IPS DF 19.7 (cell line): ENCODE measurements at regions not wholly inside any gene's neighbourhood (a gene's known extent, or its start where the extent isn't known, plus 50 kb on each side); places are given as distances from the start of the nearest gene placed in this dataset.
"Not testable (repeated sequence)": the region's sequence is repeated elsewhere in the genome, so short reads cannot be mapped to it uniquely, and the experiment has no call there.

Source experiments
- DNase-seq: peaks from one replicate; pipeline ENCODE4 v3.0.0-alpha.2; 2013; ENCODE audit warnings: low read depth, low spot score

GRCh38 chr13:86051134-86052103, 252.2 kb upstream of the SLITRK6 start:
- no peak for DNase-seq

GRCh38 chr13:86038490-86038889, 239.3 kb upstream of the SLITRK6 start:
- DNase-seq = no peak

GRCh38 chr13:86020351-86021002, 221.3 kb upstream of the SLITRK6 start:
- no peak for DNase-seq

- DNase-seq = no peak
Observed at GRCh38 chr13:86006317-86006716, 207.1 kb upstream of the SLITRK6 start.

- no peak for DNase-seq
Observed at GRCh38 chr13:86003029-86003428, 203.8 kb upstream of the SLITRK6 start.

GRCh38 chr13:86000546-86000945, 201.3 kb upstream of the SLITRK6 start:
- DNase-seq = no peak

GRCh38 chr13:85997587-85997986, 198.4 kb upstream of the SLITRK6 start:
- DNase-seq = no peak

- DNase-seq = no peak
Observed at GRCh38 chr13:85995788-85996418, 196.7 kb upstream of the SLITRK6 start.

- no peak for DNase-seq
Observed at GRCh38 chr13:85993567-85993966, 194.3 kb upstream of the SLITRK6 start.

- DNase-seq = no peak
Observed at GRCh38 chr13:85990397-85990796, 191.2 kb upstream of the SLITRK6 start.

GRCh38 chr13:85985797-85986196, 186.6 kb upstream of the SLITRK6 start:
- DNase-seq = no peak

- no peak for DNase-seq
Observed at GRCh38 chr13:85982102-85982501, 182.9 kb upstream of the SLITRK6 start.

GRCh38 chr13:85980447-85980846, 181.2 kb upstream of the SLITRK6 start:
- DNase-seq = not testable (repeated sequence)

- no peak for DNase-seq
Observed at GRCh38 chr13:85976242-85976641, 177.0 kb upstream of the SLITRK6 start.

- DNase-seq = no peak
Observed at GRCh38 chr13:85974608-85975366, 175.6 kb upstream of the SLITRK6 start.

- no peak for DNase-seq
Observed at GRCh38 chr13:85970727-85971126, 171.5 kb upstream of the SLITRK6 start.

GRCh38 chr13:85969331-85969730, 170.1 kb upstream of the SLITRK6 start:
- no peak for DNase-seq

GRCh38 chr13:85935868-85936467, 136.7 kb upstream of the SLITRK6 start:
- DNase-seq = no peak

- no peak for DNase-seq
Observed at GRCh38 chr13:85930108-85930507, 130.9 kb upstream of the SLITRK6 start.

- no peak for DNase-seq
Observed at GRCh38 chr13:85910962-85911361, 111.7 kb upstream of the SLITRK6 start.

GRCh38 chr13:85900521-85900920, 101.3 kb upstream of the SLITRK6 start:
- DNase-seq = no peak
